ENCODE measurements at regions not wholly inside any gene's neighbourhood (a gene's known extent, or its start where the extent isn't known, plus 50 kb on each side); places are given as distances from the start of the nearest gene placed in this dataset.

DNA sequence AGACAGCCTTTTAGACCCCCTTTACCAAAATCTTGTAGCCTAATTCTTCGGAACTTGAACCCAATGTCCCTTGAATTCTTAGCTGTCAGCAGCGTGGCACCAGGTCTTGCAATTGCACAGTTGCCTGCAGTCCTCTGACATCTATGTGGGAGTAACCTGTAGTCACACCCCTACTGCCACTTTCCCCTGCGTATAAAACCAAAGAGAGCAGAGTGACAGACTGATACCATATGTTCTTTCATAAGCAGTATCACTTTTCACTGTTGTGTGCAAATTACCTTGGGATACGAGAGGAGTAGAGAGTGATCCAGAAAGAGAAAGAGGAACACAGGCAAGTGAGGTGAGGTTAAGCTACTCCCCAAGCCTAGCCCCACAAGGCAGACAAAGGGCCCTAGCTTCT, 364.3 kb upstream of the ADAMTSL1 start:
- ChIA-PET RAD21 (ENCODE audit: unreplicated experiment) (interaction anchor here (0.6 kb wide), 1 partner anchor 482 kb away, joined by 3 read pairs; no protein-coding TSS in a partner anchor), CTCF (no interaction called here), SMC1A (ENCODE audit: uncharacterized antibody, unreplicated experiment) (no interaction called here), POLR2A (no interaction called here)
- no peaks in the 10 kb centered on the region for H3K4me1 ChIP-seq (ENCODE audit: control insufficient read depth, insufficient read depth, low read length)
- no peak for FAIRE-seq
- no peak overlapping the region for H3K9ac ChIP-seq (ENCODE audit: control insufficient read depth, insufficient read depth, low read length)
- H3K27ac ChIP-seq (ENCODE audit: control insufficient read depth, insufficient read depth) = no peak overlapping the region
- WGBS (ENCODE audit: insufficient coverage, insufficient replicate concordance, low lambda C conversion rate, missing lambda C conversion rate) = 13% methylated on average over 4 of the region's 4 CpGs
- no TSS peak for BruUV-seq (replicated peaks)
- H3K27me3 ChIP-seq (replicated peaks in 1 of 2; ENCODE audit: control insufficient read depth in 2 of 2, insufficient read depth in 2 of 2, low read length in 1 of 2) = no peaks in the 10 kb centered on the region
- no peaks in the 10 kb centered on the region for H3K9me3 ChIP-seq (replicated peaks; ENCODE audit: control insufficient read depth, insufficient read depth, low read length)
- H4K20me1 ChIP-seq (ENCODE audit: control insufficient read depth, insufficient read depth) = no peaks in the 10 kb centered on the region
- no peak for TF ChIP-seq NR2F1 (conservative IDR thresholded peaks at IDR 0.05)
- TF ChIP-seq SREBF2 (IDR thresholded peaks at IDR 0.05; ENCODE audit: low read length) = no peak
- TF ChIP-seq RELA (IDR thresholded peaks at IDR 0.05; ENCODE audit: borderline replicate concordance, partially characterized antibody) = no peak
- no peak for TF ChIP-seq TCF3 (IDR thresholded peaks at IDR 0.05; ENCODE audit: borderline replicate concordance, insufficient read depth, low read depth, low read length)
- no peak for TF ChIP-seq NFXL1 (IDR thresholded peaks at IDR 0.05; ENCODE audit: borderline replicate concordance)
- no peak for TF ChIP-seq GABPA (IDR thresholded peaks at IDR 0.05; ENCODE audit: low read depth)
- TF ChIP-seq, protein P1, sequence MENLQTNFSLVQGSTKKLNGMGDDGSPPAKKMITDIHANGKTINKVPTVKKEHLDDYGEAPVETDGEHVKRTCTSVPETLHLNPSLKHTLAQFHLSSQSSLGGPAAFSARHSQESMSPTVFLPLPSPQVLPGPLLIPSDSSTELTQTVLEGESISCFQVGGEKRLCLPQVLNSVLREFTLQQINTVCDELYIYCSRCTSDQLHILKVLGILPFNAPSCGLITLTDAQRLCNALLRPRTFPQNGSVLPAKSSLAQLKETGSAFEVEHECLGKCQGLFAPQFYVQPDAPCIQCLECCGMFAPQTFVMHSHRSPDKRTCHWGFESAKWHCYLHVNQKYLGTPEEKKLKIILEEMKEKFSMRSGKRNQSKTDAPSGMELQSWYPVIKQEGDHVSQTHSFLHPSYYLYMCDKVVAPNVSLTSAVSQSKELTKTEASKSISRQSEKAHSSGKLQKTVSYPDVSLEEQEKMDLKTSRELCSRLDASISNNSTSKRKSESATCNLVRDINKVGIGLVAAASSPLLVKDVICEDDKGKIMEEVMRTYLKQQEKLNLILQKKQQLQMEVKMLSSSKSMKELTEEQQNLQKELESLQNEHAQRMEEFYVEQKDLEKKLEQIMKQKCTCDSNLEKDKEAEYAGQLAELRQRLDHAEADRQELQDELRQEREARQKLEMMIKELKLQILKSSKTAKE (IDR thresholded peaks at IDR 0.05; ENCODE audit: low read depth, poor library complexity, severe bottlenecking) = no peak
- no peak overlapping the region for H3K4me2 ChIP-seq (ENCODE audit: control insufficient read depth, insufficient read depth)
- no peak for ATAC-seq
- no peaks in the 10 kb centered on the region for H3K79me2 ChIP-seq (ENCODE audit: control insufficient read depth, insufficient read depth, low read length)
- intact Hi-C loops (cut with micrococcal nuclease; ENCODE audit: unreplicated experiment) (no loop called here), in situ Hi-C loops (cut with MboI) (no loop called here)
- no peak overlapping the region for H2AFZ ChIP-seq (ENCODE audit: control insufficient read depth, low read depth, low read length)
- no peaks in the 10 kb centered on the region for H3K36me3 ChIP-seq (ENCODE audit: control insufficient read depth in 2 of 2, insufficient read depth in 2 of 2, low read length in 1 of 2)
- H3K4me3 ChIP-seq = no peak overlapping the region
- no peak for DNase-seq (ENCODE audit: low read depth, low spot score)

DNA sequence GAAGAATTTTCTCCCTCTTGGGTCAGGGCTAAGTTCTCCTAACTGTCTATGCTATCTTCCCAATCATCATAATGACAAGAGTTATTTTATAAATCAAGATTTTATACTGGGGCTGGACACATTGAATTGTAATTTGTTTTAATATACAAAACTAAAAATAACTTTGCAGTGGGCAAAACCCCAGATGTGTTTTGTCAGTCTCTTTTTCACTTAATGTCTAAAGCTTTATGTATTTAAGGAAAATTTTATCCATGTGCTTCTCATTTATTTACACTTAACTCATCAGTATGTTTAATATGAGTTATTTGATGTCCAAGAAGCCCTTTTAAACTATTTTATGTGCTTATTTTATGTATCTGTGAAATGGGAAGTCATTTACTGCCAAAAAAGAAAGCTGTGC, 362.8 kb upstream of the ADAMTSL1 start:
- intact Hi-C loops (cut with micrococcal nuclease; ENCODE audit: unreplicated experiment) = no loop called here
- H3K4me3 ChIP-seq = no peak overlapping the region
- in situ Hi-C loops (cut with MboI) = no loop called here
- no peaks in the 10 kb centered on the region for H3K4me1 ChIP-seq (ENCODE audit: control insufficient read depth, insufficient read depth, low read length)
- no peak overlapping the region for H3K9ac ChIP-seq (ENCODE audit: control insufficient read depth, insufficient read depth, low read length)
- ChIA-PET RAD21 (ENCODE audit: unreplicated experiment) (no interaction called here), POLR2A (no interaction called here), SMC1A (ENCODE audit: uncharacterized antibody, unreplicated experiment) (no interaction called here), CTCF (no interaction called here)
- no peak overlapping the region for H3K4me2 ChIP-seq (ENCODE audit: control insufficient read depth, insufficient read depth)
- no peaks in the 10 kb centered on the region for H3K9me3 ChIP-seq (replicated peaks; ENCODE audit: control insufficient read depth, insufficient read depth, low read length)
- H2AFZ ChIP-seq (ENCODE audit: control insufficient read depth, low read depth, low read length) = no peak overlapping the region
- no peak for FAIRE-seq
- H3K79me2 ChIP-seq (ENCODE audit: control insufficient read depth, insufficient read depth, low read length) = no peaks in the 10 kb centered on the region
- H4K20me1 ChIP-seq (ENCODE audit: control insufficient read depth, insufficient read depth) = no peaks in the 10 kb centered on the region
- H3K36me3 ChIP-seq (ENCODE audit: control insufficient read depth in 2 of 2, insufficient read depth in 2 of 2, low read length in 1 of 2) = no peaks in the 10 kb centered on the region
- DNase-seq (ENCODE audit: low read depth, low spot score) = no peak
- no peaks in the 10 kb centered on the region for H3K27me3 ChIP-seq (replicated peaks in 1 of 2; ENCODE audit: control insufficient read depth in 2 of 2, insufficient read depth in 2 of 2, low read length in 1 of 2)
- no TSS peak for BruUV-seq (replicated peaks)
- ATAC-seq = no peak
- no peak overlapping the region for H3K27ac ChIP-seq (ENCODE audit: control insufficient read depth, insufficient read depth)
- TF ChIP-seq SREBF1 (IDR thresholded peaks at IDR 0.05; ENCODE audit: low read length) = no peak
- no peak for TF ChIP-seq BACH1 (IDR thresholded peaks at IDR 0.05; ENCODE audit: borderline replicate concordance)
- TF ChIP-seq TBL1XR1 (IDR thresholded peaks at IDR 0.05; ENCODE audit: low read depth, low read length) = no peak
- TF ChIP-seq, protein P2, sequence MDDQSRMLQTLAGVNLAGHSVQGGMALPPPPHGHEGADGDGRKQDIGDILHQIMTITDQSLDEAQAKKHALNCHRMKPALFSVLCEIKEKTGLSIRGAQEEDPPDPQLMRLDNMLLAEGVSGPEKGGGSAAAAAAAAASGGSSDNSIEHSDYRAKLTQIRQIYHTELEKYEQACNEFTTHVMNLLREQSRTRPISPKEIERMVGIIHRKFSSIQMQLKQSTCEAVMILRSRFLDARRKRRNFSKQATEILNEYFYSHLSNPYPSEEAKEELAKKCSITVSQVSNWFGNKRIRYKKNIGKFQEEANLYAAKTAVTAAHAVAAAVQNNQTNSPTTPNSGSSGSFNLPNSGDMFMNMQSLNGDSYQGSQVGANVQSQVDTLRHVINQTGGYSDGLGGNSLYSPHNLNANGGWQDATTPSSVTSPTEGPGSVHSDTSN (IDR thresholded peaks at IDR 0.05; ENCODE audit: insufficient replicate concordance, low read depth, low read length) = no peak
- TF ChIP-seq MYB (IDR thresholded peaks at IDR 0.05; ENCODE audit: borderline replicate concordance, low read depth, low read length) = no peak
- TF ChIP-seq NR2C2 (IDR thresholded peaks at IDR 0.05; ENCODE audit: borderline replicate concordance, control insufficient read depth, insufficient read length, low read depth) = no peak
- no peak for TF ChIP-seq NR2C1 (IDR thresholded peaks at IDR 0.05)
- TF ChIP-seq HDGF (IDR thresholded peaks at IDR 0.05) = no peak
- TF ChIP-seq ZNF274 (IDR thresholded peaks at IDR 0.05; ENCODE audit: insufficient read depth, insufficient read length) = no peak
- no peak for TF ChIP-seq ZNF384 (IDR thresholded peaks at IDR 0.05; ENCODE audit: borderline replicate concordance, low read depth, low read length)
- no peak for TF ChIP-seq ETV6 (conservative IDR thresholded peaks at IDR 0.05 in 1 of 2, IDR thresholded peaks at IDR 0.05 in 1 of 2; ENCODE audit: borderline replicate concordance in 1 of 2, low read depth in 1 of 2)
